WTC11 (cell line): ENCODE measurements at regions not wholly inside any gene's neighbourhood (a gene's known extent, or its start where the extent isn't known, plus 50 kb on each side); places are given as distances from the start of the nearest gene placed in this dataset.

Experiments used
- ATAC-seq: fragments of 200-7000 bp; cut with Tn5 transposase; 2 replicates; pipeline ENCODE4 v1.10.0; 2021; ENCODE audit warnings: mild to moderate bottlenecking, moderate library complexity
- CTCF ChIA-PET: fragments of 300-600 bp; sonication (Branson Sonifier 250); formaldehyde crosslinking; loops from one replicate; lab custom pipeline; 2021; ENCODE audit warnings: antibody characterized with exemption; lab: Charles Lee
- POLR2A ChIA-PET: fragments of 350-600 bp; sonication (Branson Sonifier 250); formaldehyde crosslinking; loops from one replicate; lab custom pipeline; 2021; ENCODE audit warnings: antibody characterized with exemption; lab: Charles Lee
- DNase-seq: peaks from one replicate; pipeline ENCODE4 v3.0.0; 2021; ENCODE audit warnings: low spot score
- H3K27ac Mint-ChIP-seq: 2 replicates; pipeline ENCODE4 v1.8.0; 2021; ENCODE audit warnings: mixed read lengths
- H3K27me3 Mint-ChIP-seq: 2 replicates; pipeline ENCODE4 v1.8.0; 2021; ENCODE audit warnings: low read depth, mild to moderate bottlenecking, moderate library complexity, mixed read lengths
- H3K36me3 Mint-ChIP-seq: 2 replicates; pipeline ENCODE4 v1.8.0; 2021; ENCODE audit warnings: mixed read lengths
- H3K4me1 Mint-ChIP-seq: 2 replicates; pipeline ENCODE4 v1.8.0; 2022; ENCODE audit warnings: mixed read lengths
- H3K4me3 Mint-ChIP-seq: 2 replicates; pipeline ENCODE4 v1.8.0; 2021; ENCODE audit warnings: mild to moderate bottlenecking, moderate library complexity, mixed read lengths
- H3K9me3 Mint-ChIP-seq: 2 replicates; pipeline ENCODE4 v1.8.0; 2021; ENCODE audit warnings: mixed read lengths
- CDX4 ChIP-seq: fragments of 250-450 bp; sonication (Bioruptor Pico); IDR thresholded peaks from 2 replicates; pipeline ENCODE4 v1.9.0; 2021; ENCODE audit warnings: moderate library complexity, mild to moderate bottlenecking, inconsistent platforms, borderline replicate concordance
- E2F4 ChIP-seq: sonication (generic); formaldehyde crosslinking; IDR thresholded peaks from 2 replicates; pipeline ENCODE4 v1.8.1; 2022; ENCODE audit warnings: low read depth, mild to moderate bottlenecking, moderate library complexity, missing genetic modification reagents, borderline replicate concordance
- ELF4 ChIP-seq: sonication (generic); formaldehyde crosslinking; IDR thresholded peaks from 2 replicates; pipeline ENCODE4 v1.8.1; 2022; ENCODE audit warnings: low read depth, mild to moderate bottlenecking, moderate library complexity, missing genetic modification reagents
- ERG ChIP-seq: fragments of 250-450 bp; sonication (Bioruptor Pico); IDR thresholded peaks from 2 replicates; pipeline ENCODE4 v1.8.0; 2021; ENCODE audit warnings: mild to moderate bottlenecking
- GABPB1 ChIP-seq: sonication (generic); formaldehyde crosslinking; IDR thresholded peaks from 2 replicates; pipeline ENCODE4 v1.8.1; 2023; ENCODE audit warnings: mild to moderate bottlenecking, missing genetic modification reagents
- HMGA2 ChIP-seq: fragments of 250-450 bp; sonication (Bioruptor Pico); IDR thresholded peaks from 2 replicates; pipeline ENCODE4 v1.4.0; 2021; ENCODE audit warnings: mild to moderate bottlenecking, moderate library complexity
- IRF2 ChIP-seq: sonication (generic); formaldehyde crosslinking; IDR thresholded peaks from 2 replicates; pipeline ENCODE4 v1.8.0; 2022; ENCODE audit warnings: low read depth, missing genetic modification reagents, borderline replicate concordance
- MXD4 ChIP-seq: fragments of 250-450 bp; sonication (Bioruptor Pico); IDR thresholded peaks from 2 replicates; pipeline ENCODE4 v1.8.0; 2021; ENCODE audit warnings: mild to moderate bottlenecking, moderate library complexity, borderline replicate concordance
- NFATC4 ChIP-seq: fragments of 250-450 bp; sonication (Bioruptor Pico); IDR thresholded peaks from 2 replicates; pipeline ENCODE4 v1.9.0; 2021; ENCODE audit warnings: mild to moderate bottlenecking
- NR1H2 ChIP-seq: sonication (generic); formaldehyde crosslinking; IDR thresholded peaks from 2 replicates; pipeline ENCODE4 v1.9.0; 2021; ENCODE audit warnings: mild to moderate bottlenecking, moderate library complexity, missing genetic modification reagents
- USF2 ChIP-seq: sonication (generic); formaldehyde crosslinking; IDR thresholded peaks from 2 replicates; pipeline ENCODE4 v1.8.1; 2023; ENCODE audit warnings: mild to moderate bottlenecking, missing genetic modification reagents, moderate library complexity
- ZBTB21 ChIP-seq: sonication (generic); formaldehyde crosslinking; IDR thresholded peaks from 2 replicates; pipeline ENCODE4 v1.8.1; 2023; ENCODE audit warnings: mild to moderate bottlenecking, missing genetic modification reagents, borderline replicate concordance
- ZNF317 ChIP-seq: sonication (generic); formaldehyde crosslinking; IDR thresholded peaks from 2 replicates; pipeline ENCODE4 v1.8.1; 2023; ENCODE audit warnings: low read depth, mild to moderate bottlenecking, moderate library complexity, missing genetic modification reagents, borderline replicate concordance
- ZNF396 ChIP-seq: fragments of 250-450 bp; sonication (Bioruptor Pico); IDR thresholded peaks from 2 replicates; pipeline ENCODE4 v1.8.0; 2021; ENCODE audit warnings: mild to moderate bottlenecking, moderate library complexity, borderline replicate concordance
- ZNF671 ChIP-seq: fragments of 250-450 bp; sonication (Bioruptor Pico); IDR thresholded peaks from 2 replicates; pipeline ENCODE4 v1.8.0; 2021; ENCODE audit warnings: mild to moderate bottlenecking
- TF ChIP-seq, protein P1 (sequence below): sonication (generic); formaldehyde crosslinking; IDR thresholded peaks from 2 replicates; pipeline ENCODE4 v1.8.0; 2023; ENCODE audit warnings: missing genetic modification reagents
- TF ChIP-seq, protein P2 (sequence below): fragments of 250-450 bp; sonication (Bioruptor Pico); IDR thresholded peaks from 2 replicates; pipeline ENCODE4 v1.9.0; 2021; ENCODE audit warnings: mild to moderate bottlenecking
- TF ChIP-seq, protein P3 (sequence below): sonication (generic); formaldehyde crosslinking; IDR thresholded peaks from 2 replicates; pipeline ENCODE4 v1.8.1; 2023; ENCODE audit warnings: mild to moderate bottlenecking, missing genetic modification reagents

DNA sequence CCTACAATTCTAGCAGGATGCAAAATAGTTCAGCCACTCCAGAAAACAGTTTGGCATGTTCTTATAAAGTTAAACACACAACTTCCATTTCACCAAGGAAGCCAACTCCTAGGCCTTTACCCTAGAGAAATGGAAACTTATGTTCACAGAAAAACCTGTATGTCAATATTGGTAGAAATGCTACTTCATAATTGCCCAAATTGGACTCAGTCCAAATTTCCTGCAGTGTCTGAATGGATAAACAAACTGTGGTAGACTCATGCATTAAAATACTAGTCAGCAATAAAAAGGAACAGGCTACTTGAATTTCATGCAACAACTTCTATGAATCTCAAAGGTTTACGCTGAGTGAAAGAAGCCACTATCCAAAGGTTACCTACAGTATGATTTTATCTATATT, 1738.8 kb upstream of the IGFBP7 start:
- TF ChIP-seq NFATC4 (CRISPR knock-in tag), result no peak
- no peak for TF ChIP-seq CDX4 (CRISPR knock-in tag)
- TF ChIP-seq MXD4 (CRISPR knock-in tag), result no peak
- TF ChIP-seq, protein P1, sequence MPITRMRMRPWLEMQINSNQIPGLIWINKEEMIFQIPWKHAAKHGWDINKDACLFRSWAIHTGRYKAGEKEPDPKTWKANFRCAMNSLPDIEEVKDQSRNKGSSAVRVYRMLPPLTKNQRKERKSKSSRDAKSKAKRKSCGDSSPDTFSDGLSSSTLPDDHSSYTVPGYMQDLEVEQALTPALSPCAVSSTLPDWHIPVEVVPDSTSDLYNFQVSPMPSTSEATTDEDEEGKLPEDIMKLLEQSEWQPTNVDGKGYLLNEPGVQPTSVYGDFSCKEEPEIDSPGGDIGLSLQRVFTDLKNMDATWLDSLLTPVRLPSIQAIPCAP (CRISPR knock-in tag), result no peak
- TF ChIP-seq HMGA2, result no peak
- H3K27ac Mint-ChIP-seq, result no peak overlapping the region
- no peaks in the 10 kb centered on the region for H3K27me3 Mint-ChIP-seq
- DNase-seq, result no peak
- H3K4me1 Mint-ChIP-seq, result no peaks in the 10 kb centered on the region
- POLR2A ChIA-PET, result no interaction called here
- peaks cover 8% of the 10 kb centered on the region; the same call in 1 of the 2 replicates for H3K9me3 Mint-ChIP-seq
- ATAC-seq, result no peak
- CTCF ChIA-PET, result no interaction called here
- H3K4me3 Mint-ChIP-seq, result no peak overlapping the region
- peaks cover 4% of the 10 kb centered on the region; the same call in 1 of the 2 replicates for H3K36me3 Mint-ChIP-seq

DNA sequence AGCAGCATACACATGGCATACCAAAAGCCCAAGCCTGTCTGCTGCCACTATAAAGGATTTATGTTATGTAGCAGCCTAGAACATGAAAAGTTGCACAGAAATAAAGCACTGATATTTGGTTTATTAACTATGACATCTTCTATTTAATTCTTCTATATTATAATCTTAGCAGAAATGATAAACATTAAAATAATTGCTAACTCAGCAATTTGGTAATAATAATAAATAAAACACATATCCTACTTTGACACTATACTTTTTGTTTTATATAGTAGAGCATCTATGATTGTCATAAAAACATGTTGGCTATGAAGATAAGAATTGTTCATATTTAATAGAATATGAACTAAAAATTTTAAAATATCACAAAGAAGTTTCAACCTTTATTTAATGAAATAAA, 1733.3 kb upstream of the IGFBP7 start:
- ATAC-seq, result no peak
- ChIA-PET POLR2A (no interaction called here), CTCF (no interaction called here)
- H3K27ac Mint-ChIP-seq, result no peak overlapping the region
- DNase-seq, result no peak
- peaks cover 34% of the 10 kb centered on the region for H3K9me3 Mint-ChIP-seq
- TF ChIP-seq, protein P2, sequence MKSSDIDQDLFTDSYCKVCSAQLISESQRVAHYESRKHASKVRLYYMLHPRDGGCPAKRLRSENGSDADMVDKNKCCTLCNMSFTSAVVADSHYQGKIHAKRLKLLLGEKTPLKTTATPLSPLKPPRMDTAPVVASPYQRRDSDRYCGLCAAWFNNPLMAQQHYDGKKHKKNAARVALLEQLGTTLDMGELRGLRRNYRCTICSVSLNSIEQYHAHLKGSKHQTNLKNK, result no peak
- no peak for TF ChIP-seq GABPB1 (CRISPR knock-in tag)
- TF ChIP-seq ELF4 (CRISPR knock-in tag), result no peak
- no peak for TF ChIP-seq ERG
- no peak for TF ChIP-seq ZNF317
- TF ChIP-seq E2F4 (CRISPR knock-in tag), result no peak
- TF ChIP-seq IRF2 (CRISPR knock-in tag), result no peak
- no peak for TF ChIP-seq ZBTB21 (CRISPR knock-in tag)
- TF ChIP-seq ZNF671 (CRISPR knock-in tag), result no peak
- TF ChIP-seq NFATC4 (CRISPR knock-in tag), result no peak
- no peak for TF ChIP-seq USF2 (CRISPR knock-in tag)
- no peak for TF ChIP-seq CDX4 (CRISPR knock-in tag)
- TF ChIP-seq, protein P3, sequence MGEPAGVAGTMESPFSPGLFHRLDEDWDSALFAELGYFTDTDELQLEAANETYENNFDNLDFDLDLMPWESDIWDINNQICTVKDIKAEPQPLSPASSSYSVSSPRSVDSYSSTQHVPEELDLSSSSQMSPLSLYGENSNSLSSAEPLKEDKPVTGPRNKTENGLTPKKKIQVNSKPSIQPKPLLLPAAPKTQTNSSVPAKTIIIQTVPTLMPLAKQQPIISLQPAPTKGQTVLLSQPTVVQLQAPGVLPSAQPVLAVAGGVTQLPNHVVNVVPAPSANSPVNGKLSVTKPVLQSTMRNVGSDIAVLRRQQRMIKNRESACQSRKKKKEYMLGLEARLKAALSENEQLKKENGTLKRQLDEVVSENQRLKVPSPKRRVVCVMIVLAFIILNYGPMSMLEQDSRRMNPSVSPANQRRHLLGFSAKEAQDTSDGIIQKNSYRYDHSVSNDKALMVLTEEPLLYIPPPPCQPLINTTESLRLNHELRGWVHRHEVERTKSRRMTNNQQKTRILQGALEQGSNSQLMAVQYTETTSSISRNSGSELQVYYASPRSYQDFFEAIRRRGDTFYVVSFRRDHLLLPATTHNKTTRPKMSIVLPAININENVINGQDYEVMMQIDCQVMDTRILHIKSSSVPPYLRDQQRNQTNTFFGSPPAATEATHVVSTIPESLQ (CRISPR knock-in tag), result no peak
- TF ChIP-seq NR1H2, result no peak
- no peak for TF ChIP-seq ZNF396 (CRISPR knock-in tag)
- peaks cover 5% of the 10 kb centered on the region for H3K36me3 Mint-ChIP-seq
- H3K27me3 Mint-ChIP-seq, result no peaks in the 10 kb centered on the region; the same call in 1 of the 2 replicates
- H3K4me1 Mint-ChIP-seq, result no peaks in the 10 kb centered on the region
- H3K4me3 Mint-ChIP-seq, result no peak overlapping the region
